ENCODE measurements at regions not wholly inside any gene's neighbourhood (a gene's known extent, or its start where the extent isn't known, plus 50 kb on each side); places are given as distances from the start of the nearest gene placed in this dataset.

- Histone ChIP-seq H3K27me3 (ENCODE audit: control insufficient read depth in 2 of 2, insufficient read depth in 2 of 2, low read length in 2 of 2) (no peaks in the 10 kb centered on the region), H4K20me1 (replicated peaks; ENCODE audit: control insufficient read depth, insufficient read depth, low read length) (no peaks in the 10 kb centered on the region), H3K4me1 (replicated peaks in 1 of 2; ENCODE audit: control insufficient read depth in 2 of 2, insufficient read depth in 2 of 2, low read length in 2 of 2) (no peaks in the 10 kb centered on the region), H3K9me1 (ENCODE audit: control insufficient read depth, insufficient read depth, low read length) (no peaks in the 10 kb centered on the region), H3K9me3 (replicated peaks; ENCODE audit: control insufficient read depth, insufficient read depth, low read depth, low read length) (no peaks in the 10 kb centered on the region; the same call in 1 of the 2 replicates), H3K4me3 (no peak overlapping the region), H3K36me3 (ENCODE audit: control insufficient read depth, insufficient read depth, low read length) (no peaks in the 10 kb centered on the region), H3K4me2 (ENCODE audit: insufficient read depth, low read length) (no peak overlapping the region), H3K27ac (ENCODE audit: extremely low read depth, low read depth, low read length) (no peak overlapping the region), H3K79me2 (ENCODE audit: control insufficient read depth, insufficient read depth, low read length) (no peaks in the 10 kb centered on the region), H2AFZ (ENCODE audit: low read depth, low read length) (peak overlapping the region; percentile 24; the same call in 1 of the 2 replicates), H3K9ac (ENCODE audit: insufficient read depth in 1 of 2, low read depth in 2 of 2, low read length in 2 of 2) (no peak overlapping the region)
- peak; percentile 44 for FAIRE-seq
- POLR2A ChIA-PET = interaction anchor here (0.6 to 0.7 kb wide), 2 partner anchors 52 to 353 kb away, joined by 3 read pairs; no protein-coding TSS in a partner anchor
- no peak for ATAC-seq
- WGBS (ENCODE audit: insufficient coverage, low coverage, missing lambda C conversion rate) = 36% methylated on average over 3 of the region's 3 CpGs
- no TSS peak for BruUV-seq (replicated peaks)
- intact Hi-C loops (cut with micrococcal nuclease) (loop anchor here (5.0 kb wide), 1 partner anchor 1720 kb away; no protein-coding TSS in a partner anchor), in situ Hi-C loops (cut with MboI) (no loop called here)
- CTCF ChIA-PET (ENCODE audit: low intra/inter-chr PET ratio) = no interaction called here
- DNase-seq (ENCODE audit: extremely low read depth in 1 of 4, low spot score in 3 of 4) = no peak
- TF ChIP-seq FOSL1 (tag; conservative IDR thresholded peaks at IDR 0.05) (0 out of 2 replicates have a peak, but pooled peaks have one; percentile 15), HOXB6 (CRISPR knock-in tag; IDR thresholded peaks at IDR 0.05; ENCODE audit: borderline replicate concordance) (no peak)
Observed at GRCh38 chr6:139722530-139722929, 348.1 kb upstream of the CITED2 start.

- no peaks in the 10 kb centered on the region for H3K36me3 ChIP-seq (ENCODE audit: control insufficient read depth, insufficient read depth, low read length)
- ATAC-seq (no peak), FAIRE-seq (no peak), DNase-seq (ENCODE audit: extremely low read depth in 1 of 4, low spot score in 3 of 4) (no peak)
- H3K4me1 ChIP-seq (replicated peaks in 1 of 2; ENCODE audit: control insufficient read depth in 2 of 2, insufficient read depth in 2 of 2, low read length in 2 of 2) = no peaks in the 10 kb centered on the region
- no peak overlapping the region for H3K27ac ChIP-seq (ENCODE audit: extremely low read depth, low read depth, low read length)
- no peaks in the 10 kb centered on the region for H4K20me1 ChIP-seq (replicated peaks; ENCODE audit: control insufficient read depth, insufficient read depth, low read length)
- no peaks in the 10 kb centered on the region for H3K79me2 ChIP-seq (ENCODE audit: control insufficient read depth, insufficient read depth, low read length)
- intact Hi-C loops (cut with micrococcal nuclease) (loop anchor here (5.0 kb wide), 1 partner anchor 1720 kb away; no protein-coding TSS in a partner anchor), in situ Hi-C loops (cut with MboI) (no loop called here)
- no peaks in the 10 kb centered on the region for H3K27me3 ChIP-seq (ENCODE audit: control insufficient read depth in 2 of 2, insufficient read depth in 2 of 2, low read length in 2 of 2)
- peak overlapping the region; percentile 24; the same call in 1 of the 2 replicates for H2AFZ ChIP-seq (ENCODE audit: low read depth, low read length)
- no peaks in the 10 kb centered on the region for H3K9me1 ChIP-seq (ENCODE audit: control insufficient read depth, insufficient read depth, low read length)
- H3K4me3 ChIP-seq = no peak overlapping the region
- no peak overlapping the region for H3K9ac ChIP-seq (ENCODE audit: insufficient read depth in 1 of 2, low read depth in 2 of 2, low read length in 2 of 2)
- ChIA-PET POLR2A (no interaction called here), CTCF (ENCODE audit: low intra/inter-chr PET ratio) (no interaction called here)
- 64% methylated on average over 3 of the region's 3 CpGs for WGBS (ENCODE audit: insufficient coverage, low coverage, missing lambda C conversion rate)
- BruUV-seq (replicated peaks) = no TSS peak
- no peaks in the 10 kb centered on the region; the same call in 1 of the 2 replicates for H3K9me3 ChIP-seq (replicated peaks; ENCODE audit: control insufficient read depth, insufficient read depth, low read depth, low read length)
- no peak overlapping the region for H3K4me2 ChIP-seq (ENCODE audit: insufficient read depth, low read length)
- TF ChIP-seq, protein P1, sequence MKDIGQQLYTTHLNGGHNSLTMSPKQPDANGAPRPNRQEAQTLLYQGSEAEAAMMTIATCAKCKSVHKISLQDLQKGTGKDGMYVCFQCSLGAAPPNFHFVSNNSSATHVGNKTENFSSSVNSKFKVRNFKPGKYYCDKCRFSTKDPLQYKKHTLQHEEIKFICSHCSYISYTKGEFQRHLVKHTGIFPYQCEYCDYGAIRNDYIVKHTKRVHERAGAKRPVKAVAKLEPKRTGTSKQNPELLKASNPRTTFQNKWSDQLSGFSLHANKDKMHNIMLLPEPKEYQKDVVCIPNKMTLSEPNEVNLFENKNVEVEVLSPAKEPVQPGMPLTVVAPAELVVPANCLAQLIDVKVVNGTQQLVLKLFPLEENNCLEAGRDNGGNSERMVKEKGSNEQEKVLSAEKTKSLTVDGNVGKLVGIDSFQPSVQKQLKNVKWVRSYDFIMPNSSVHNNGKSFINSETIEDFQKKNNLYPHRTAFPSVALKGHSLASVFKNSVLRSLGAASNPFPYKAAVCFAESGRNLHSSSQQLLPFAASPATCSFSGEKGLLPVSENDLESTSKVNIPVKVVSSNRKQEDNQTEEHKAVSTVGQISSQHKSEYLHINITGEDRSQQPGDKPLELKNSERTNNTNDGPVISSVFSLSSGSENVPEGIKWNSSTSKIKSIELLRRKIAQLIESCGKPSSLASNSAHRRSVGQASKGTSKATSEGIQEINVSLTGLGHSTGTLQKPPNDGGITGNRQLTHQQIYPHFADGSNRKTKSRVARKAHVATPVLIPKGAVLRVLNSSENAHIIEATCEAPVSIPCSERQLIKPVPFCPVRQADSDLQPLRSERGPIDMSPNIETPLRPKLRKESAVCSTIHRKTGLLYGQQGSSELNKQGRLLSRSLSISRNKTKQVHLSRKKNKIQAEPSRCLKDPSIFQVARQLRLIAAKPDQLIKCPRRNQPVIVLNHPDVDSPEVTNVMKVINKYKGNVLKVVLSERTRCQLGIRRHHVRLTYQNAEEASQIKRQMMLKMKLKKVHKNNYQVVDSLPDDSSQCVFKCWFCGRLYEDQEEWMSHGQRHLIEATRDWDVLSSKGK (CRISPR knock-in tag; IDR thresholded peaks at IDR 0.05) = no peak
- TF ChIP-seq ZKSCAN1 (IDR thresholded peaks at IDR 0.05; ENCODE audit: low read depth, low read length) = no peak
- TF ChIP-seq ATF7 (IDR thresholded peaks at IDR 0.05) = no peak
- no peak for TF ChIP-seq SMARCA4 (IDR thresholded peaks at IDR 0.05)
- TF ChIP-seq CLOCK (CRISPR knock-in tag; IDR thresholded peaks at IDR 0.05; ENCODE audit: borderline replicate concordance) = no peak
Observed at GRCh38 chr6:139721954-139722353, 347.5 kb upstream of the CITED2 start.

All from K562 (cell line).